ENCODE measurements at regions not wholly inside any gene's neighbourhood (a gene's known extent, or its start where the extent isn't known, plus 50 kb on each side); places are given as distances from the start of the nearest gene placed in this dataset.

DNA sequence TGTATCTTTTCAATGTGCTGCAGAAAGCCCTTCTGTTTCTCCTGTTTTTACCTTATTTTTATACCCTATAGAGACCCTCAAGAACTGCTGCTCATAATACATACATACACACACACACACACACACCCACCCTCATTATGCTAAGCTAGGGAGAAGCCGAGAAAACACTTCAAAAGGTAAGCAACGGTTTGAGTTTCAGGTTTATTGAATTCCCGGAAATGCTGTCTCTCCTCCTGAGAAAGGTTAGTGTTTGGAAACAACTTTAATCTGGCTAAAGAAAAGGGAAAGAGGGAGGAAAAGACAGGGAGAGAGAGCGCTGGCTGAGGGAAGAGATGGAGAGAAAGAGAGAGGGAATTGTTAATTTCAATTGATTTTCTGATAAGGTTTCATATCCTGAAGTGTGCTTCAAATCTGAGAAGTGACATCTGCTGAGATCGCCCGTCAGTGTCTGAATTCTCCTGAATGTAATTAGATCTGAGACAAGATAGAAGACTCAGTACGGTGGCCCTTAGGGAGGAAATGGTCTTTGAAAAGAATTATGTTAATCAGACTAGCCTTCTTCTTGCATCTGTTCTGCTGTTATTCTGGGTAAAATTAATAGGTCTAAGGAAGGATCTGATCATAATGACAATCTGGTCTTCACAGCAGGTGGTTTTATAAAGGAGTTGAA, 169.1 kb downstream of the NXPE2 start:
- Histone ChIP-seq H3K4me1 (no peaks in the 10 kb centered on the region), H3K36me3 (ENCODE audit: low read depth, missing control alignments) (no peaks in the 10 kb centered on the region), H3K9me3 (no peaks in the 10 kb centered on the region), H3K4me3 (no peak overlapping the region), H3K27ac (no peak overlapping the region), H3K27me3 (no peaks in the 10 kb centered on the region)
- whole genome bisulfite sequencing, 2 donors = 49 to 53% methylated on average over 7 of the region's 7 CpGs
- TF ChIP-seq CTCF (IDR thresholded peaks at IDR 0.05) = no peak
- no peak for TF ChIP-seq POLR2A (IDR thresholded peaks at IDR 0.05)
- intact Hi-C loops (cut with DNase I; ENCODE audit: low total_unique reads) = no loop called here
- DNase-seq = no peak

DNA sequence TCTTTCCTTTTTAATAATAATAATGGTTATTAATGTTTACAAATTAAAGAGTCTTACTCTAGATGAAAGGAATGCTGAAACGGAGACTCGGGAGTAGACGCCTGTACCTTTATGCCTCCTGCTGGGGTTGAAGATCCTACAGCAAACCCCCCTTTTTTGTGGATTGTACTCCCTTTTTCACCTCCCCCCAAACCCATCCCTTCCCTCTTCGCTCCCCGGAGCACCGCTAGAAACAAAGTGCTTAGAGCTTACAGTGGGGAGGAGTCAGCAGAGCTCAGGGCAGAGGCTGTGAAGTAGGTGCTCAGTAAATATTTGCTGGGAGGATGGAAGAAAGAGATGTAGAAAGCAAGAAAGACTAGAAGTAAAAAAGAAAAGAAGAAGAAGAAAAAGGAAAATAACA, 169.7 kb downstream of the NXPE2 start:
- no peaks in the 10 kb centered on the region for H3K27me3 ChIP-seq
- no peaks in the 10 kb centered on the region for H3K36me3 ChIP-seq (ENCODE audit: low read depth, missing control alignments)
- TF ChIP-seq CTCF (IDR thresholded peaks at IDR 0.05) (no peak), POLR2A (IDR thresholded peaks at IDR 0.05) (no peak)
- H3K4me3 ChIP-seq = no peak overlapping the region
- H3K27ac ChIP-seq = no peak overlapping the region
- H3K4me1 ChIP-seq = no peaks in the 10 kb centered on the region
- 55 to 60% methylated on average over 6 of the region's 6 CpGs for WGBS, 2 donors
- no peaks in the 10 kb centered on the region for H3K9me3 ChIP-seq
- no peak for DNase-seq
- intact Hi-C loops (cut with DNase I; ENCODE audit: low total_unique reads) = no loop called here

DNA sequence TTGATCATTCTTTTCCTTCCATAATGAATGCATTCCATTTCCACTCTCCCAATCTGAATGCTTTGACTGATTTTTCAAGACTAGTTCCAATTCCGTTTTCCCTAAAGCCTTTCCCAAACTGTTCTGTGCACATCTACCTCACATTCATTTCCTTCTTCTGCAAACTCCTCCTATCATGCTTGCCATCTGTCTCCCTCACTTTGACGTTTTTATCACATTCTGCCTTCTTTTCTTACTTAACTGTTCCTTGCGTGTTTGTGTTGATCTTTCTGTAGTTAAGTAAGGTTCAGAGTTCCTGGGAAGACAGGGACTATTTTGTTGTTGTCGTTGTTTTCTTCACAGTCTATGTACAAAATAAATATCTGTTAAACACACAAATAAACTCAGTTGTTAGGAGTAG, 179.0 kb downstream of the NXPE2 start:
- TF ChIP-seq CTCF (IDR thresholded peaks at IDR 0.05) (no peak), POLR2A (IDR thresholded peaks at IDR 0.05) (no peak)
- no peak overlapping the region for H3K27ac ChIP-seq
- no peak overlapping the region for H3K4me3 ChIP-seq
- DNase-seq = no peak
- 41 to 58% methylated on average over 4 of the region's 4 CpGs for WGBS, 2 donors
- H3K27me3 ChIP-seq = no peaks in the 10 kb centered on the region
- no peaks in the 10 kb centered on the region for H3K9me3 ChIP-seq
- intact Hi-C loops (cut with DNase I; ENCODE audit: low total_unique reads) = no loop called here
- H3K4me1 ChIP-seq = no peaks in the 10 kb centered on the region
- no peaks in the 10 kb centered on the region for H3K36me3 ChIP-seq (ENCODE audit: low read depth, missing control alignments)

- H3K4me3 ChIP-seq = no peak overlapping the region
- TF ChIP-seq POLR2A (IDR thresholded peaks at IDR 0.05) = no peak
- TF ChIP-seq CTCF (IDR thresholded peaks at IDR 0.05) = no peak
- no peak for DNase-seq
- H3K4me1 ChIP-seq = no peaks in the 10 kb centered on the region
- H3K27me3 ChIP-seq = no peaks in the 10 kb centered on the region
- H3K36me3 ChIP-seq (ENCODE audit: low read depth, missing control alignments) = no peaks in the 10 kb centered on the region
- no peaks in the 10 kb centered on the region for H3K9me3 ChIP-seq
- H3K27ac ChIP-seq = no peak overlapping the region
- intact Hi-C loops (cut with DNase I; ENCODE audit: low total_unique reads) = no loop called here
- WGBS, 2 donors = 67 to 79% methylated on average over 2 of the region's 2 CpGs
Observed at GRCh38 chr11:114864896-114865295, 186.6 kb downstream of the NXPE2 start.

DNA sequence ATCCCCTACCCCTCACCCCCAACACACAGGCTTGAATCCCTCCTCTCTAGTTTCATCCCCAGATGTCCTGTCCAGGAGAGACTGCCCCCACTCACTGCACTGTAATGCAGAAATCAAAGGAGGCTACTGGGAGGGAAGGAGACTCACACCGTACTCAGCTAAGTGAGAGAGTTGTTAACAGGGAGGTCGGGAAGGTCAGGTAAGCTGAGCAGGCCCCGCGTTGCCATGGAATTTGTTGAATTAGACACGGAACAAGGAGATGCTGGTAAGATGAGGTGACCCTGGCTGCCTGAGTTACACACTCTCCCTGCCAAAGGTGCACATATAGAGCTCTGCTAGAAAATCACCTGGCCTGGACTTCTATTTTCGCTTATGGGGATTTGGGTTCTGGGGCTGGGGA, 197.9 kb downstream of the NXPE2 start:
- 54 to 72% methylated on average over 6 of the region's 6 CpGs for WGBS, 2 donors
- TF ChIP-seq POLR2A (IDR thresholded peaks at IDR 0.05) = no peak
- TF ChIP-seq CTCF (IDR thresholded peaks at IDR 0.05) = no peak
- no peak for DNase-seq
- H3K9me3 ChIP-seq = no peaks in the 10 kb centered on the region
- H3K36me3 ChIP-seq (ENCODE audit: low read depth, missing control alignments) = no peaks in the 10 kb centered on the region
- H3K4me1 ChIP-seq = no peaks in the 10 kb centered on the region
- H3K27ac ChIP-seq = no peak overlapping the region
- no peaks in the 10 kb centered on the region for H3K27me3 ChIP-seq
- no peak overlapping the region for H3K4me3 ChIP-seq
- intact Hi-C loops (cut with DNase I; ENCODE audit: low total_unique reads) = no loop called here

Measured in testis (tissue), 2 donors.